ENCODE measurements at regions not wholly inside any gene's neighbourhood (a gene's known extent, or its start where the extent isn't known, plus 50 kb on each side); places are given as distances from the start of the nearest gene placed in this dataset.

GRCh38 chr20:12179692-12180091 is 262.0 kb downstream of the BTBD3 start:
- Histone ChIP-seq H3K9ac (ENCODE audit: low read depth in 1 of 2, low read length in 2 of 2) (no peak overlapping the region), H3K27ac (ENCODE audit: low read depth in 1 of 2, low read length in 2 of 2) (no peak overlapping the region), H3K4me1 (ENCODE audit: control insufficient read depth in 4 of 4, insufficient read depth in 4 of 4, low read length in 3 of 4) (no peaks in the 10 kb centered on the region), H3K4me3 (ENCODE audit: low read depth in 1 of 3, low read length in 3 of 3) (no peak overlapping the region), H3K9me3 (ENCODE audit: control insufficient read depth in 4 of 4, low read length in 3 of 4) (no peaks in the 10 kb centered on the region), H3K36me3 (ENCODE audit: control insufficient read depth in 4 of 4, insufficient read depth in 3 of 4, low read depth in 1 of 4, low read length in 3 of 4) (no peaks in the 10 kb centered on the region), H3K27me3 (ENCODE audit: control insufficient read depth in 4 of 4, insufficient read depth in 4 of 4, low read length in 3 of 4) (no peaks in the 10 kb centered on the region)
- no peak for DNase-seq (ENCODE audit: low spot score)
- WGBS = 68% methylated on average over 1 of the region's 1 CpG
- TF ChIP-seq NR2F2 (IDR thresholded peaks at IDR 0.05) = no peak
- TF ChIP-seq CTCF (IDR thresholded peaks at IDR 0.05; ENCODE audit: low read depth, low read length, missing input control) = no peak
- TF ChIP-seq, protein P1, sequence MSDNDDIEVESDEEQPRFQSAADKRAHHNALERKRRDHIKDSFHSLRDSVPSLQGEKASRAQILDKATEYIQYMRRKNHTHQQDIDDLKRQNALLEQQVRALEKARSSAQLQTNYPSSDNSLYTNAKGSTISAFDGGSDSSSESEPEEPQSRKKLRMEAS (IDR thresholded peaks at IDR 0.05) = no peak

DNA sequence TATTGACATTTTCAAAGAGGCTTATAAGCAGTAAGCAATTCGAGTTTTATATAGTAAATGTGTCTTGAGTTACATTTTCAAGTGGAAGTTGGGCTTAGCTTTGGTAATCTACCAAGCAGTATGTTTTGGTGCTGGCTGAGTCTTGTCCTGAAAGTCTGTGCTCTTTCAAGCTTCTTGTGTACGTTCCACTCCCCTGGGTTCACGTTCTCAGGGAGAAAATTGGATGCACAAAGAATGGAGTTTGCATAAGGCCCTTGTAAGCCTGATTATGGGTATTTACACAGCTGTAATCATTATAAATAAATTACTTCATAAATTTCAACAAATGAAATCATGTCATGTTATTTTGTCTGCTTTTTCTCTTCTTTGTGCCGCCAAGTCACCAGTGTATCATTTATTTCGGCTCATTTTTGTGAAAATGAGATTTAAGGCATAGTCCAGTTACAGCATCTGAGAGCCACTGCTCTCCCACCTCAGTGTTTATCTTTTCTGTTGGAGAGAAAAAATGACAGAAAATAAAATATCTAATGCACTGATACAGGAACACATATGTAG is 262.5 kb downstream of the BTBD3 start:
- TF ChIP-seq, protein P2, sequence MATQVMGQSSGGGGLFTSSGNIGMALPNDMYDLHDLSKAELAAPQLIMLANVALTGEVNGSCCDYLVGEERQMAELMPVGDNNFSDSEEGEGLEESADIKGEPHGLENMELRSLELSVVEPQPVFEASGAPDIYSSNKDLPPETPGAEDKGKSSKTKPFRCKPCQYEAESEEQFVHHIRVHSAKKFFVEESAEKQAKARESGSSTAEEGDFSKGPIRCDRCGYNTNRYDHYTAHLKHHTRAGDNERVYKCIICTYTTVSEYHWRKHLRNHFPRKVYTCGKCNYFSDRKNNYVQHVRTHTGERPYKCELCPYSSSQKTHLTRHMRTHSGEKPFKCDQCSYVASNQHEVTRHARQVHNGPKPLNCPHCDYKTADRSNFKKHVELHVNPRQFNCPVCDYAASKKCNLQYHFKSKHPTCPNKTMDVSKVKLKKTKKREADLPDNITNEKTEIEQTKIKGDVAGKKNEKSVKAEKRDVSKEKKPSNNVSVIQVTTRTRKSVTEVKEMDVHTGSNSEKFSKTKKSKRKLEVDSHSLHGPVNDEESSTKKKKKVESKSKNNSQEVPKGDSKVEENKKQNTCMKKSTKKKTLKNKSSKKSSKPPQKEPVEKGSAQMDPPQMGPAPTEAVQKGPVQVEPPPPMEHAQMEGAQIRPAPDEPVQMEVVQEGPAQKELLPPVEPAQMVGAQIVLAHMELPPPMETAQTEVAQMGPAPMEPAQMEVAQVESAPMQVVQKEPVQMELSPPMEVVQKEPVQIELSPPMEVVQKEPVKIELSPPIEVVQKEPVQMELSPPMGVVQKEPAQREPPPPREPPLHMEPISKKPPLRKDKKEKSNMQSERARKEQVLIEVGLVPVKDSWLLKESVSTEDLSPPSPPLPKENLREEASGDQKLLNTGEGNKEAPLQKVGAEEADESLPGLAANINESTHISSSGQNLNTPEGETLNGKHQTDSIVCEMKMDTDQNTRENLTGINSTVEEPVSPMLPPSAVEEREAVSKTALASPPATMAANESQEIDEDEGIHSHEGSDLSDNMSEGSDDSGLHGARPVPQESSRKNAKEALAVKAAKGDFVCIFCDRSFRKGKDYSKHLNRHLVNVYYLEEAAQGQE (IDR thresholded peaks at IDR 0.05) = no peak
- TF ChIP-seq YY1 (IDR thresholded peaks at IDR 0.05) = no peak
- TF ChIP-seq TAF1 (conservative IDR thresholded peaks at IDR 0.05) = no peak
- no peak for TF ChIP-seq ZBTB33 (IDR thresholded peaks at IDR 0.05)
- no peak for TF ChIP-seq JUND (IDR thresholded peaks at IDR 0.05)
- no peak for TF ChIP-seq HNF4G (IDR thresholded peaks at IDR 0.05)
- TF ChIP-seq EGR1 (IDR thresholded peaks at IDR 0.05; ENCODE audit: low read depth in 2 of 2) = no peak
- TF ChIP-seq, protein P1 (IDR thresholded peaks at IDR 0.05) = no peak
- no peak for TF ChIP-seq GABPA (IDR thresholded peaks at IDR 0.05 in 1 of 2, conservative IDR thresholded peaks at IDR 0.05 in 1 of 2)
- TF ChIP-seq CTCF (IDR thresholded peaks at IDR 0.05; ENCODE audit: low read depth, low read length, missing input control) = no peak
- no peak for TF ChIP-seq HNF4A (conservative IDR thresholded peaks at IDR 0.05)
- H3K27me3 ChIP-seq (ENCODE audit: control insufficient read depth in 4 of 4, insufficient read depth in 4 of 4, low read length in 3 of 4) = no peaks in the 10 kb centered on the region
- 63% methylated on average over 5 of the region's 5 CpGs for WGBS
- no peaks in the 10 kb centered on the region for H3K9me3 ChIP-seq (ENCODE audit: control insufficient read depth in 4 of 4, low read length in 3 of 4)
- no peak for DNase-seq (ENCODE audit: low spot score)
- no peak overlapping the region for H3K4me3 ChIP-seq (ENCODE audit: low read depth in 1 of 3, low read length in 3 of 3)
- no peaks in the 10 kb centered on the region for H3K36me3 ChIP-seq (ENCODE audit: control insufficient read depth in 4 of 4, insufficient read depth in 3 of 4, low read depth in 1 of 4, low read length in 3 of 4)
- no peaks in the 10 kb centered on the region for H3K4me1 ChIP-seq (ENCODE audit: control insufficient read depth in 4 of 4, insufficient read depth in 4 of 4, low read length in 3 of 4)
- H3K9ac ChIP-seq (ENCODE audit: low read depth in 1 of 2, low read length in 2 of 2) = no peak overlapping the region
- H3K27ac ChIP-seq (ENCODE audit: low read depth in 1 of 2, low read length in 2 of 2) = no peak overlapping the region
